ENCODE measurements at regions not wholly inside any gene's neighbourhood (a gene's known extent, or its start where the extent isn't known, plus 50 kb on each side); places are given as distances from the start of the nearest gene placed in this dataset.
"Not testable (repeated sequence)": the region's sequence is repeated elsewhere in the genome, so short reads cannot be mapped to it uniquely, and the experiment has no call there.

DNA sequence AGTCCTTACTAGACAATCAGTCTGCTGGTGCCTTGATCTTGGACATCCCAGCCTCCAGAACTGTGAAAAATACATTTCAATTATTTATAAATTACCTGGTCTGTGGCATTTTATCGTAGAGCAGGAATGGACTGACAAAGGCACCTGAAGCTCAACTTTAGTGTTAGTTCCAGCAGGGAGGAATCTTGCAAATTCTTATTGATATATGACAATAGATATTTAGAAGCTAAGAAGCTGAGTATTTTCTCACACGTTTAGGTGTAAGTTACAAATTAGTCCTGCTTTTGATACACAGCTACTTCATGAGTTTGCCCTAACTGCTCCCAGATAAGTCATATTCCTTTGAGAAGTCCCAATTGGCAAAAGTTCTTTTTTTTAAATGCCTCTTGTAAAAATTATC lies 138.0 kb upstream of the ZNF217 start:
- no peaks in the 10 kb centered on the region for H3K9me3 ChIP-seq (ENCODE audit: low read depth)
- no peaks in the 10 kb centered on the region for H3K27me3 ChIP-seq
- Mint-ChIP-seq H3K36me3 (no peaks in the 10 kb centered on the region), H3K4me1 (peaks cover 46% of the 10 kb centered on the region), H3K27ac (no peak overlapping the region), H3K4me3 (no peak overlapping the region), H3K9me3 (peaks cover 2% of the 10 kb centered on the region), H3K27me3 (ENCODE audit: insufficient read depth, low read depth) (peaks cover 13% of the 10 kb centered on the region)
- no peak for DNase-seq (ENCODE audit: low spot score)
- H3K4me3 ChIP-seq, result no peak overlapping the region
- H4K20me1 ChIP-seq (ENCODE audit: low read depth), result no peaks in the 10 kb centered on the region
- no peaks in the 10 kb centered on the region for H3K36me3 ChIP-seq
- H3K4me2 ChIP-seq, result no peak overlapping the region
- H2AFZ ChIP-seq (replicated peaks), result no peak overlapping the region
- no peak overlapping the region for H3K27ac ChIP-seq
- TF ChIP-seq, protein P1, sequence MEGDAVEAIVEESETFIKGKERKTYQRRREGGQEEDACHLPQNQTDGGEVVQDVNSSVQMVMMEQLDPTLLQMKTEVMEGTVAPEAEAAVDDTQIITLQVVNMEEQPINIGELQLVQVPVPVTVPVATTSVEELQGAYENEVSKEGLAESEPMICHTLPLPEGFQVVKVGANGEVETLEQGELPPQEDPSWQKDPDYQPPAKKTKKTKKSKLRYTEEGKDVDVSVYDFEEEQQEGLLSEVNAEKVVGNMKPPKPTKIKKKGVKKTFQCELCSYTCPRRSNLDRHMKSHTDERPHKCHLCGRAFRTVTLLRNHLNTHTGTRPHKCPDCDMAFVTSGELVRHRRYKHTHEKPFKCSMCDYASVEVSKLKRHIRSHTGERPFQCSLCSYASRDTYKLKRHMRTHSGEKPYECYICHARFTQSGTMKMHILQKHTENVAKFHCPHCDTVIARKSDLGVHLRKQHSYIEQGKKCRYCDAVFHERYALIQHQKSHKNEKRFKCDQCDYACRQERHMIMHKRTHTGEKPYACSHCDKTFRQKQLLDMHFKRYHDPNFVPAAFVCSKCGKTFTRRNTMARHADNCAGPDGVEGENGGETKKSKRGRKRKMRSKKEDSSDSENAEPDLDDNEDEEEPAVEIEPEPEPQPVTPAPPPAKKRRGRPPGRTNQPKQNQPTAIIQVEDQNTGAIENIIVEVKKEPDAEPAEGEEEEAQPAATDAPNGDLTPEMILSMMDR (IDR thresholded peaks at IDR 0.05), result no peak
- TF ChIP-seq EZH2phosphoT487 (IDR thresholded peaks at IDR 0.05), result no peak
- TF ChIP-seq EZH2 (IDR thresholded peaks at IDR 0.05), result no peak
- peaks cover 28% of the 10 kb centered on the region for H3F3A ChIP-seq (ENCODE audit: low read depth)
- no peak overlapping the region for H3K9ac ChIP-seq
- H3K79me2 ChIP-seq (ENCODE audit: low read depth), result no peaks in the 10 kb centered on the region
- peaks cover 24% of the 10 kb centered on the region for H3K4me1 ChIP-seq

DNA sequence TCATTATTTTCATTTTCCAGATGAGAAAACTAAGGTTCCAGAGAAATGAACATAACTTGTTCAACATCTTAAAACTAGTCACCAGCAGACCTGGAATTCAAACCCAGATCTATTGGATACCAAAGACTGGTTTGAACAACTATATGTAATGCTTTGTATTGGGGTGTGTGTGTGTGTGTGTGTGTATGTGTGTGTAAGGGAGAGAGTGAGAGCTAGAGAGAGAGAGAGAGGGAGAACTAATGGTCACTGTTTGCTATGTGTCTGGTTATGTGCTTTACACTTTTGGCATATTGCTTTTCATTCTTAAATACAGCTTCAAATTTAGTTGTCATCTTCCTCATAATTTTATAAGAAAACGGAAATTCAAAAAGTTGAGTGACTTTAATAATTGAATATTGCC lies 134.7 kb upstream of the ZNF217 start:
- H3K4me3 ChIP-seq, result no peak overlapping the region
- H3K27me3 ChIP-seq, result no peaks in the 10 kb centered on the region
- H2AFZ ChIP-seq (replicated peaks), result no peak overlapping the region
- no peaks in the 10 kb centered on the region for H3K36me3 ChIP-seq
- no peak for TF ChIP-seq EZH2phosphoT487 (IDR thresholded peaks at IDR 0.05)
- TF ChIP-seq, protein P1 (IDR thresholded peaks at IDR 0.05), result no peak
- no peak for TF ChIP-seq EZH2 (IDR thresholded peaks at IDR 0.05)
- no peaks in the 10 kb centered on the region for H3K36me3 Mint-ChIP-seq
- no peaks in the 10 kb centered on the region for H4K20me1 ChIP-seq (ENCODE audit: low read depth)
- H3K27me3 Mint-ChIP-seq (ENCODE audit: insufficient read depth, low read depth), result peaks cover 8% of the 10 kb centered on the region
- H3K4me2 ChIP-seq, result no peak overlapping the region
- H3K4me3 Mint-ChIP-seq, result no peak overlapping the region
- DNase-seq (ENCODE audit: low spot score), result no peak
- no peaks in the 10 kb centered on the region for H3F3A ChIP-seq (ENCODE audit: low read depth)
- H3K79me2 ChIP-seq (ENCODE audit: low read depth), result no peaks in the 10 kb centered on the region
- no peak overlapping the region for H3K27ac ChIP-seq
- H3K4me1 Mint-ChIP-seq, result peaks cover 17% of the 10 kb centered on the region
- peak overlapping the region; percentile 3 for H3K27ac Mint-ChIP-seq
- H3K9ac ChIP-seq, result no peak overlapping the region
- no peaks in the 10 kb centered on the region for H3K4me1 ChIP-seq
- H3K9me3 ChIP-seq (ENCODE audit: low read depth), result no peaks in the 10 kb centered on the region
- H3K9me3 Mint-ChIP-seq, result peaks cover 2% of the 10 kb centered on the region

DNA sequence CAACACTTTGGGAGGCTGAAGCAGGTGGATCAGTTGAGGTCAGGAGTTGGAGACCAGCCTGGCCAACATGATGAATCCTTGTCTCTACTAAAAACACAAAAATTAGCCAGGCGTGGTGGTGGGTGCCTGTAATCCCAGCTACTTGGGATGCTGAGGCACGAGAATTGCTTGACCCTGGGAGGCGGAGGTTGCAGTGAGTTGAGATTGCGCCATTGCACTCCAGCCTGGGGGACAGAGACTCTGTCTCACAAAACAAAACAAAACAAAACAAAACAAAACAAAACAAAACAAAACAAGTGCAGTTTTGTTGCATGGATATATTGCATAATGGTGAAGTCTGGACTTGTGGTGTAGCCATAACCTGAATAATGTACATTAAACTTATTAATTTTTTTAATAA lies 133.6 kb upstream of the ZNF217 start:
- not testable (repeated sequence) for H3F3A ChIP-seq (ENCODE audit: low read depth); H2AFZ ChIP-seq (replicated peaks); H3K27me3 ChIP-seq; H4K20me1 ChIP-seq (ENCODE audit: low read depth); DNase-seq (ENCODE audit: low spot score); H3K36me3 Mint-ChIP-seq; H3K9me3 Mint-ChIP-seq; H3K27me3 Mint-ChIP-seq (ENCODE audit: insufficient read depth, low read depth); H3K9ac ChIP-seq; H3K27ac Mint-ChIP-seq; H3K4me3 ChIP-seq; H3K4me2 ChIP-seq; H3K36me3 ChIP-seq; H3K4me1 ChIP-seq; H3K27ac ChIP-seq; H3K79me2 ChIP-seq (ENCODE audit: low read depth); H3K4me3 Mint-ChIP-seq; H3K9me3 ChIP-seq (ENCODE audit: low read depth)
- peaks cover 12% of the 10 kb centered on the region for H3K4me1 Mint-ChIP-seq

DNA sequence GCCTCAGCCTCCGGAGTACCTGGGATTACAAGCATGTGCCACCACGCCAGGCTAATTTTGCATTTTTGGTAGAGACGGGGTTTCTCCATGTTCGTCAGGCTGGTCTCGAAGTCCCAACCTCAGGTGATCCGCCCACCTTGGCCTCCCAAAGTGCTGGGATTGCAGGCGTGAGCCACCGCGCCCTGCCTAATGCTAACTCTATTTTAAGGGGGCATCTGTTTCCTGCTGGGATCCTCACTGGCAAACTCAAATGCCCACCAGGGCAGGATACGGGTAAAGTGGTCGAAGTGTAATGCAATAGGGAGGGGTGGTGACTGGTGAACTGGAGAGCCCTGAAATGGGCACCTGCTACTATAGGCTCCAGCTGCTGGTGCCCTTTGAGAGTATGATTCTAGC lies 131.9 kb upstream of the ZNF217 start:
- Mint-ChIP-seq H3K9me3 (no peaks in the 10 kb centered on the region), H3K27ac (no peak overlapping the region), H3K36me3 (no peaks in the 10 kb centered on the region), H3K4me1 (peaks cover 8% of the 10 kb centered on the region), H3K27me3 (ENCODE audit: insufficient read depth, low read depth) (peaks cover 8% of the 10 kb centered on the region), H3K4me3 (no peak overlapping the region)
- DNase-seq (ENCODE audit: low spot score), result no peak
- H3K9ac ChIP-seq, result no peak overlapping the region
- no peaks in the 10 kb centered on the region for H3K9me3 ChIP-seq (ENCODE audit: low read depth)
- H3K27me3 ChIP-seq, result no peaks in the 10 kb centered on the region
- no peak overlapping the region for H2AFZ ChIP-seq (replicated peaks)
- H3K79me2 ChIP-seq (ENCODE audit: low read depth), result no peaks in the 10 kb centered on the region
- H3F3A ChIP-seq (ENCODE audit: low read depth), result no peaks in the 10 kb centered on the region
- H4K20me1 ChIP-seq (ENCODE audit: low read depth), result no peaks in the 10 kb centered on the region
- TF ChIP-seq EZH2 (IDR thresholded peaks at IDR 0.05) (no peak), EZH2phosphoT487 (IDR thresholded peaks at IDR 0.05) (no peak)
- TF ChIP-seq, protein P1 (IDR thresholded peaks at IDR 0.05), result no peak
- H3K27ac ChIP-seq, result no peak overlapping the region
- H3K4me2 ChIP-seq, result no peak overlapping the region
- no peaks in the 10 kb centered on the region for H3K4me1 ChIP-seq
- no peak overlapping the region for H3K4me3 ChIP-seq
- no peaks in the 10 kb centered on the region for H3K36me3 ChIP-seq

All from neural progenitor cell (in vitro differentiated cells).